T-cell (primary cell): ENCODE measurements at regions not wholly inside any gene's neighbourhood (a gene's known extent, or its start where the extent isn't known, plus 50 kb on each side); places are given as distances from the start of the nearest gene placed in this dataset.
"Not testable (repeated sequence)": the region's sequence is repeated elsewhere in the genome, so short reads cannot be mapped to it uniquely, and the experiment has no call there.

ENCODE experiments used
- ATAC-seq, 4 experiments: fragments of 200-7000 bp in 3 of 4; fragments of 150-1000 bp in 1 of 4; cut with Tn5 transposase; replicated peaks in 1 of 4; 1 replicate in 3 of 4; 2 replicates in 1 of 4; pipeline ENCODE4 v1.10.0; 2021; ENCODE audit warnings: moderate library complexity in 3 of 4, mild to moderate bottlenecking in 2 of 4, moderate number of reproducible peaks in 1 of 4
- CTCF ChIA-PET, 2 donors: fragments of 300-600 bp; sonication (Branson Sonifier 250); formaldehyde crosslinking; loops; one replicate each; lab custom pipeline; 2022; ENCODE audit warnings: antibody characterized with exemption in 2 of 2; lab: Charles Lee
- POLR2A ChIA-PET, 2 donors: fragments of 300-600 bp; sonication (Branson Sonifier 250); formaldehyde crosslinking; loops; one replicate each; lab custom pipeline; 2022; ENCODE audit warnings: antibody characterized with exemption in 2 of 2; lab: Charles Lee
- DNase-seq, 35 experiments: peaks; one replicate each; pipeline versions ENCODE4 v3.0.0 to v3.0.0-alpha.2; 2013 to 2023
- H3K27ac ChIP-seq: one replicate; pipeline ENCODE4 v1.5.1; 2013; ENCODE audit warnings: low read length
- H3K27me3 ChIP-seq, 2 experiments: replicated peaks in 1 of 2; 1 replicate in 1 of 2; 2 replicates in 1 of 2; pipeline versions ENCODE4 v1.6.1 to v1.7.0; 2013; ENCODE audit warnings: low read length in 1 of 2, mixed read lengths in 1 of 2; ENCODE audit not compliant: control insufficient read depth in 2 of 2, insufficient read depth in 2 of 2; ENCODE audit errors: extremely low read depth in 1 of 2
- H3K36me3 ChIP-seq, 2 donors: 1 replicate in 1 of 2; 2 replicates in 1 of 2; pipeline versions ENCODE4 v1.6.1 to v1.7.0; 2013; ENCODE audit warnings: low read length in 1 of 2; ENCODE audit not compliant: control insufficient read depth in 2 of 2, insufficient read depth in 1 of 2; ENCODE audit errors: extremely low read depth in 1 of 2
- H3K4me1 ChIP-seq, 2 experiments: 1 replicate in 1 of 2; 2 replicates in 1 of 2; pipeline versions ENCODE4 v1.6.1 to v1.7.0; 2013; ENCODE audit warnings: low read length in 2 of 2, mixed read lengths in 1 of 2; ENCODE audit not compliant: insufficient read depth in 2 of 2, control insufficient read depth in 1 of 2; ENCODE audit errors: extremely low read depth in 1 of 2
- H3K4me3 ChIP-seq, 2 donors: 1 replicate in 1 of 2; 2 replicates in 1 of 2; pipeline versions ENCODE4 v1.5.1 to v1.7.0; 2013; ENCODE audit warnings: mild to moderate bottlenecking in 2 of 2, low read length in 1 of 2, moderate library complexity in 1 of 2; ENCODE audit not compliant: control insufficient read depth in 1 of 2; ENCODE audit errors: extremely low read depth in 1 of 2
- H3K9me3 ChIP-seq: 2 replicates; pipeline ENCODE4 v1.7.0; 2013
- H3K27ac Mint-ChIP-seq, 2 donors: one replicate each; pipeline ENCODE4 v1.8.0; 2020 to 2021; ENCODE audit warnings: mild to moderate bottlenecking in 2 of 2, mixed read lengths in 2 of 2
- H3K27me3 Mint-ChIP-seq, 2 donors: one replicate each; pipeline ENCODE4 v1.8.0; 2021 to 2022; ENCODE audit warnings: mixed read lengths in 2 of 2
- H3K36me3 Mint-ChIP-seq: one replicate; pipeline ENCODE4 v1.8.0; 2021; ENCODE audit warnings: mixed read lengths
- H3K4me1 Mint-ChIP-seq, 3 donors: one replicate each; pipeline ENCODE4 v1.8.0; 2020 to 2022; ENCODE audit warnings: mixed read lengths in 3 of 3, mild to moderate bottlenecking in 1 of 3
- H3K4me3 Mint-ChIP-seq, 3 donors: one replicate each; pipeline ENCODE4 v1.8.0; 2020 to 2022; ENCODE audit warnings: mild to moderate bottlenecking in 3 of 3, mixed read lengths in 3 of 3, moderate library complexity in 3 of 3
- H3K9me3 Mint-ChIP-seq, 3 donors: one replicate each; pipeline ENCODE4 v1.8.0; 2020 to 2022; ENCODE audit warnings: mixed read lengths in 3 of 3
- WGBS: methylation state at CpG from one replicate; pipeline ENCODE4 v1.1.5; 2013; ENCODE audit warnings: missing lambda C conversion rate; ENCODE audit not compliant: insufficient coverage; 5-methylcytosine and 5-hydroxymethylcytosine counted together

- H3K9me3 Mint-ChIP-seq, H3K27ac ChIP-seq, H3K4me3 ChIP-seq, H3K4me3 Mint-ChIP-seq, ATAC-seq, H3K36me3 ChIP-seq, H3K4me1 ChIP-seq, H3K27ac Mint-ChIP-seq, H3K27me3 Mint-ChIP-seq, H3K4me1 Mint-ChIP-seq, DNase-seq, H3K36me3 Mint-ChIP-seq, CTCF ChIA-PET, H3K9me3 ChIP-seq, H3K27me3 ChIP-seq, POLR2A ChIA-PET: not testable (repeated sequence)
- 100% methylated on average over 1 of the region's 4 CpGs for WGBS
Observed at GRCh38 chr20:51997281-51997936, 194.2 kb downstream of the ZFP64 start.

DNA sequence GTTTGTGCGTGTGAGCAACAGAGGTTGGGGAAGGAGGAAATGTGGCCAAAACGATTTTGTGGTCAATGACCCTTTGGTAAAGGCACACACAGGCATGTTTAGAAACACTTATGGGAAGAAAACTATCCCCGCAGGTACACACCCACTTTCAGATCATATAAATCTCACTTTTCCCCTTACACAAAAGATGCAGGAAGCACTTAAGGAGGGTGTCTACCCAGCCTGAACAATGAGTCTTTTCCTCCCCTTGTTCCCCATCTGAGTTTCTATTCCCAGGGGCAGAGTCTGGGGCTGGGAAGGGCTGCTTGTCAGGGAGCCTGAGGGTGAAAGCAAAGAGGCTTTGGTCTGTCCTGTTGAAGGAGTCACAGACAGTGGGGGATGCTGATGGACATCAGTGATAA is 193.2 kb upstream of the SALL4 start:
- Mint-ChIP-seq H3K27me3 (peaks cover 5 to 6% of the 10 kb centered on the region in 2 donors), H3K36me3 (no peaks in the 10 kb centered on the region), H3K4me3 (no peak overlapping the region), H3K9me3 (no peaks in the 10 kb centered on the region), H3K27ac (no peak overlapping the region), H3K4me1 (no peaks in the 10 kb centered on the region)
- H3K27ac ChIP-seq, result no peak overlapping the region
- WGBS, result 80% methylated on average over 1 of the region's 3 CpGs
- DNase-seq (no peak), ATAC-seq (no peak)
- no peaks in the 10 kb centered on the region for H3K9me3 ChIP-seq
- H3K4me3 ChIP-seq, result no peak overlapping the region
- CTCF ChIA-PET, result no interaction called here
- POLR2A ChIA-PET, result no interaction called here
- no peaks in the 10 kb centered on the region for H3K4me1 ChIP-seq
- H3K36me3 ChIP-seq, result no peaks in the 10 kb centered on the region
- no peaks in the 10 kb centered on the region for H3K27me3 ChIP-seq

- Histone ChIP-seq H3K27ac (no peak overlapping the region), H3K36me3 (no peaks in the 10 kb centered on the region), H3K9me3 (no peaks in the 10 kb centered on the region), H3K27me3 (no peaks in the 10 kb centered on the region), H3K4me1 (no peaks in the 10 kb centered on the region), H3K4me3 (no peak overlapping the region)
- no peaks in the 10 kb centered on the region for H3K4me1 Mint-ChIP-seq
- H3K36me3 Mint-ChIP-seq, result no peaks in the 10 kb centered on the region
- no peak overlapping the region for H3K4me3 Mint-ChIP-seq
- DNase-seq, result no peak
- H3K27ac Mint-ChIP-seq, result no peak overlapping the region
- ATAC-seq, result no peak
- WGBS, result 96% methylated on average over 5 of the region's 10 CpGs
- peaks cover 5 to 6% of the 10 kb centered on the region in 2 donors for H3K27me3 Mint-ChIP-seq
- H3K9me3 Mint-ChIP-seq, result no peaks in the 10 kb centered on the region
- ChIA-PET POLR2A (no interaction called here), CTCF (no interaction called here)
Observed at GRCh38 chr20:51994751-51995417, 192.6 kb upstream of the SALL4 start.

DNA sequence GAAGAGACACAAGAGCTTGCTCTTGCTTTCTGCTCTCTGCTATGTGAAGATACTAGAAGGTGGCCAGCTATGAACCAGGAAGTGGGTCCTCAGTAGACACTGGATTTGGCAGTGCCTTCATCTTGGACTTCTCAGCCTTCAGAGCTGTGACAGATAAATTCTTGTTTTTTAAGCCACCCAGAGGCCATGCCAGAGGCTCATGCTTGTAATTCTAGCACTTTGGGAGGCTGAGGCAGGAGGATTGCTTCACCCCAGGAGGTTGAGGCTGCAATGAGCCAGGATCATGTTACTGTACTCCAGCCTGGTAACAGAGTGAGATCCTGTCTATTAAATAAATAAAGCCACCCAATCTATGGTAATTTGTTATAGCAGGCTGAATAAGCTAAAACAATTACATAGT is 185.5 kb upstream of the SALL4 start:
- no peak overlapping the region for H3K4me3 Mint-ChIP-seq
- no peak for ATAC-seq
- ChIA-PET CTCF (no interaction called here), POLR2A (no interaction called here)
- no peaks in the 10 kb centered on the region for H3K4me1 ChIP-seq
- H3K27ac ChIP-seq, result no peak overlapping the region
- no peaks in the 10 kb centered on the region for H3K9me3 ChIP-seq
- H3K27me3 Mint-ChIP-seq, result peaks cover 0 to 2% of the 10 kb centered on the region in 2 donors
- no peak for DNase-seq
- no peaks in the 10 kb centered on the region for H3K4me1 Mint-ChIP-seq
- no peak overlapping the region for H3K4me3 ChIP-seq
- H3K9me3 Mint-ChIP-seq, result no peaks in the 10 kb centered on the region
- H3K36me3 Mint-ChIP-seq, result no peaks in the 10 kb centered on the region
- H3K27me3 ChIP-seq, result no peaks in the 10 kb centered on the region
- H3K36me3 ChIP-seq, result no peaks in the 10 kb centered on the region
- no peak overlapping the region for H3K27ac Mint-ChIP-seq

- no peak for ATAC-seq
Observed at GRCh38 chr20:51985013-51985415, 182.7 kb upstream of the SALL4 start.

GRCh38 chr20:51980277-51980676 is 178.0 kb upstream of the SALL4 start:
- Histone ChIP-seq H3K36me3 (no peaks in the 10 kb centered on the region), H3K27me3 (no peaks in the 10 kb centered on the region), H3K4me3 (no peak overlapping the region), H3K9me3 (no peaks in the 10 kb centered on the region), H3K27ac (no peak overlapping the region), H3K4me1 (no peaks in the 10 kb centered on the region)
- no peaks in the 10 kb centered on the region for H3K36me3 Mint-ChIP-seq
- H3K27me3 Mint-ChIP-seq, result no peaks in the 10 kb centered on the region
- ATAC-seq (no peak), DNase-seq (no peak)
- ChIA-PET POLR2A (interaction anchor here in 1 of 2 donors (0.6 kb wide), 1 partner anchor 14 kb away, joined by 10 read pairs; no protein-coding TSS in a partner anchor), CTCF (interaction anchor here in 1 of 2 donors (0.6 kb wide), 1 partner anchor 83 kb away, joined by 3 read pairs; no protein-coding TSS in a partner anchor)
- H3K27ac Mint-ChIP-seq, result no peak overlapping the region
- H3K4me3 Mint-ChIP-seq, result no peak overlapping the region
- 94% methylated on average over 3 of the region's 11 CpGs for WGBS
- peaks cover 0 to 11% (median 7%) of the 10 kb centered on the region in 3 donors for H3K9me3 Mint-ChIP-seq
- H3K4me1 Mint-ChIP-seq, result no peaks in the 10 kb centered on the region

More at GRCh38 chr20:51985013-51985415, 182.7 kb upstream of the SALL4 start:
- no peaks in the 10 kb centered on the region for H3K9me3 ChIP-seq
- no peaks in the 10 kb centered on the region for H3K27me3 Mint-ChIP-seq
- no peak for DNase-seq
- no peaks in the 10 kb centered on the region for H3K9me3 Mint-ChIP-seq
- no peaks in the 10 kb centered on the region for H3K36me3 ChIP-seq
- H3K27ac ChIP-seq, result no peak overlapping the region
- no peak overlapping the region for H3K4me3 Mint-ChIP-seq
- ChIA-PET POLR2A (no interaction called here), CTCF (interaction anchor here in 1 of 2 donors (0.6 kb wide), 1 partner anchor 139 kb away, joined by 5 read pairs; no protein-coding TSS in a partner anchor)
- H3K27me3 ChIP-seq, result no peaks in the 10 kb centered on the region
- no peak overlapping the region for H3K27ac Mint-ChIP-seq
- no peak overlapping the region for H3K4me3 ChIP-seq
- H3K4me1 Mint-ChIP-seq, result no peaks in the 10 kb centered on the region
- H3K36me3 Mint-ChIP-seq, result no peaks in the 10 kb centered on the region
- H3K4me1 ChIP-seq, result no peaks in the 10 kb centered on the region
